Neural progenitor cell (in vitro differentiated cells): ENCODE measurements at regions not wholly inside any gene's neighbourhood (a gene's known extent, or its start where the extent isn't known, plus 50 kb on each side); places are given as distances from the start of the nearest gene placed in this dataset.

Experiments used
- DNase-seq: peaks from one replicate; pipeline ENCODE4 v3.0.0-alpha.2; 2016; ENCODE audit warnings: low spot score
- H2AFZ ChIP-seq: fragments of 200-600 bp; sonication (generic); replicated peaks from 2 replicates; pipeline ENCODE4 v1.6.1; 2016; ENCODE audit warnings: antibody characterized with exemption
- H3F3A ChIP-seq: fragments of 200-600 bp; sonication (generic); 2 replicates; pipeline ENCODE4 v1.6.1; 2016; ENCODE audit warnings: antibody characterized with exemption, low read depth
- H3K27ac ChIP-seq: fragments of 200-600 bp; sonication (generic); 2 replicates; pipeline ENCODE4 v1.5.1; 2016; ENCODE audit warnings: mild to moderate bottlenecking
- H3K27me3 ChIP-seq: fragments of 200-600 bp; sonication (generic); 2 replicates; pipeline ENCODE4 v1.6.1; 2016; ENCODE audit warnings: mild to moderate bottlenecking, moderate library complexity
- H3K36me3 ChIP-seq: fragments of 200-600 bp; sonication (generic); 2 replicates; pipeline ENCODE4 v1.5.1; 2016
- H3K4me1 ChIP-seq: fragments of 200-600 bp; sonication (generic); 2 replicates; pipeline ENCODE4 v1.6.1; 2016; ENCODE audit warnings: mixed run types
- H3K4me2 ChIP-seq: fragments of 200-600 bp; sonication (generic); 2 replicates; pipeline ENCODE4 v1.6.1; 2016
- H3K4me3 ChIP-seq: fragments of 200-600 bp; sonication (generic); 2 replicates; pipeline ENCODE4 v1.5.1; 2016
- H3K79me2 ChIP-seq: fragments of 200-600 bp; sonication (generic); 2 replicates; pipeline ENCODE4 v1.6.1; 2016; ENCODE audit warnings: low read depth
- H3K9ac ChIP-seq: fragments of 200-600 bp; sonication (generic); 2 replicates; pipeline ENCODE4 v1.6.1; 2016
- H3K9me3 ChIP-seq: fragments of 200-600 bp; sonication (generic); 2 replicates; pipeline ENCODE4 v1.5.1; 2016; ENCODE audit warnings: low read depth
- H4K20me1 ChIP-seq: fragments of 200-600 bp; sonication (generic); 2 replicates; pipeline ENCODE4 v1.6.1; 2016; ENCODE audit warnings: low read depth
- H3K27ac Mint-ChIP-seq: 3 replicates; pipeline ENCODE4 v1.8.0; 2021; ENCODE audit warnings: mixed read lengths
- H3K27me3 Mint-ChIP-seq: 2 replicates; pipeline ENCODE4 v1.8.0; 2022; ENCODE audit warnings: low read depth, mild to moderate bottlenecking, inconsistent platforms, moderate library complexity, mixed read lengths; ENCODE audit not compliant: insufficient read depth
- H3K36me3 Mint-ChIP-seq: 3 replicates; pipeline ENCODE4 v1.8.0; 2021; ENCODE audit warnings: mixed read lengths
- H3K4me1 Mint-ChIP-seq: 3 replicates; pipeline ENCODE4 v1.8.0; 2021; ENCODE audit warnings: mixed read lengths
- H3K4me3 Mint-ChIP-seq: 3 replicates; pipeline ENCODE4 v1.8.0; 2021; ENCODE audit warnings: mild to moderate bottlenecking, moderate library complexity, mixed read lengths
- H3K9me3 Mint-ChIP-seq: 3 replicates; pipeline ENCODE4 v1.8.0; 2020; ENCODE audit warnings: mixed read lengths
- CTCF ChIP-seq: fragments of 200-600 bp; sonication (generic); IDR thresholded peaks from 2 replicates; pipeline ENCODE4 v1.5.1; 2017; ENCODE audit warnings: antibody characterized with exemption, mild to moderate bottlenecking
- EZH2 ChIP-seq: fragments of 200-600 bp; sonication (generic); IDR thresholded peaks from 2 replicates; pipeline ENCODE4 v1.6.1; 2017; ENCODE audit warnings: antibody characterized with exemption, mild to moderate bottlenecking, moderate library complexity
- EZH2phosphoT487 ChIP-seq: fragments of 200-600 bp; sonication (generic); IDR thresholded peaks from 2 replicates; pipeline ENCODE4 v1.6.1; 2017; ENCODE audit warnings: antibody characterized with exemption

GRCh38 chr2:217326238-217327022 is 466.6 kb upstream of the TNP1 start:
- Histone ChIP-seq H3K9ac (no peak overlapping the region), H3K4me2 (no peak overlapping the region), H3K9me3 (no peaks in the 10 kb centered on the region), H3K36me3 (no peaks in the 10 kb centered on the region), H3F3A (no peaks in the 10 kb centered on the region), H2AFZ (no peak overlapping the region), H3K4me1 (peaks cover 6% of the 10 kb centered on the region), H3K27me3 (no peaks in the 10 kb centered on the region), H3K4me3 (no peak overlapping the region), H4K20me1 (no peaks in the 10 kb centered on the region), H3K27ac (no peak overlapping the region), H3K79me2 (no peaks in the 10 kb centered on the region)
- H3K4me1 Mint-ChIP-seq = peaks cover 28% of the 10 kb centered on the region
- no peak overlapping the region for H3K27ac Mint-ChIP-seq
- TF ChIP-seq CTCF = no peak
- TF ChIP-seq EZH2 = no peak
- TF ChIP-seq EZH2phosphoT487 = no peak
- H3K4me3 Mint-ChIP-seq = no peak overlapping the region
- peaks cover 4% of the 10 kb centered on the region for H3K27me3 Mint-ChIP-seq
- DNase-seq = no peak
- peaks cover 4% of the 10 kb centered on the region for H3K36me3 Mint-ChIP-seq
- H3K9me3 Mint-ChIP-seq = peaks cover 8% of the 10 kb centered on the region

GRCh38 chr2:217325816-217326215 is 466.0 kb upstream of the TNP1 start:
- peaks cover 21% of the 10 kb centered on the region for H3K4me1 Mint-ChIP-seq
- H3K27ac Mint-ChIP-seq = no peak overlapping the region
- no peaks in the 10 kb centered on the region for H3K27me3 ChIP-seq
- no peak overlapping the region for H2AFZ ChIP-seq
- H3K36me3 ChIP-seq = no peaks in the 10 kb centered on the region
- H3K9me3 ChIP-seq = no peaks in the 10 kb centered on the region
- H3K27me3 Mint-ChIP-seq = peaks cover 4% of the 10 kb centered on the region
- no peak for TF ChIP-seq CTCF
- no peak for TF ChIP-seq EZH2
- no peak for TF ChIP-seq EZH2phosphoT487
- no peak overlapping the region for H3K4me3 Mint-ChIP-seq
- no peak overlapping the region for H3K4me3 ChIP-seq
- DNase-seq = no peak
- H3F3A ChIP-seq = no peaks in the 10 kb centered on the region
- no peaks in the 10 kb centered on the region for H4K20me1 ChIP-seq
- no peak overlapping the region for H3K27ac ChIP-seq
- peaks cover 4% of the 10 kb centered on the region for H3K36me3 Mint-ChIP-seq
- peaks cover 3% of the 10 kb centered on the region for H3K4me1 ChIP-seq
- peaks cover 8% of the 10 kb centered on the region for H3K9me3 Mint-ChIP-seq
- no peaks in the 10 kb centered on the region for H3K79me2 ChIP-seq
- H3K4me2 ChIP-seq = no peak overlapping the region
- H3K9ac ChIP-seq = no peak overlapping the region

- TF ChIP-seq EZH2 = no peak
- no peak for TF ChIP-seq EZH2phosphoT487
- no peak for TF ChIP-seq CTCF
- no peak overlapping the region for H2AFZ ChIP-seq
- no peaks in the 10 kb centered on the region for H3F3A ChIP-seq
- no peak overlapping the region for H3K9ac ChIP-seq
- H3K36me3 ChIP-seq = no peaks in the 10 kb centered on the region
- peaks cover 4% of the 10 kb centered on the region for H3K27me3 Mint-ChIP-seq
- H3K4me3 Mint-ChIP-seq = no peak overlapping the region
- H3K36me3 Mint-ChIP-seq = peaks cover 4% of the 10 kb centered on the region
- H3K27me3 ChIP-seq = no peaks in the 10 kb centered on the region
- H3K9me3 Mint-ChIP-seq = peaks cover 8% of the 10 kb centered on the region
- no peaks in the 10 kb centered on the region for H3K9me3 ChIP-seq
- H4K20me1 ChIP-seq = no peaks in the 10 kb centered on the region
- no peak overlapping the region for H3K27ac Mint-ChIP-seq
- H3K4me1 Mint-ChIP-seq = peaks cover 20% of the 10 kb centered on the region
- no peaks in the 10 kb centered on the region for H3K79me2 ChIP-seq
- no peak overlapping the region for H3K27ac ChIP-seq
- H3K4me3 ChIP-seq = no peak overlapping the region
- DNase-seq = no peak
- H3K4me2 ChIP-seq = no peak overlapping the region
- H3K4me1 ChIP-seq = peaks cover 3% of the 10 kb centered on the region
These were observed 465.4 kb upstream of the TNP1 start for GRCh38 chr2:217325251-217325650.
